ENCODE measurements at regions not wholly inside any gene's neighbourhood (a gene's known extent, or its start where the extent isn't known, plus 50 kb on each side); places are given as distances from the start of the nearest gene placed in this dataset.

DNA sequence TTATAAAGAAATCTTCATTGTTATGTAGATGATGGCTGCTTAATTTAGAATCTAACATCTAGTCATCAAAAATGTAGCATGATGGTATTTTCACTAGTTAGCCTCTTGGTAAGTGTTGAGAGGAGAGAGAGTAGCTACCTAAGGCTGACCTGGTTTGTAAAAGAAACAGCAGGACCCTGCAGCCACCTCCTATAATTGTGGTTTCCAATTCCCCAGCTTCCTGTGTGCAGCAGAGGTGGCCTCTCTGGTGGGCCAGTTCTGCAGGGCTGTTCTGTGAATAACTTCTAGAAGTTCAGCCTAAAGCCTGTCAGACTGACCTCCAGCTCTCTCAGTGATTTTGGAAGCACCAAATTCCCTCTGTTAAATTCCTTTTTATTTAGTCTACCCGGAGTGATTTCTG, 246.4 kb upstream of the LRRC7 start:
- Histone ChIP-seq H3K9me3 (replicated peaks) (no peaks in the 10 kb centered on the region), H3K27me3 (replicated peaks) (no peaks in the 10 kb centered on the region), H3K4me3 (no peak overlapping the region), H3K4me1 (replicated peaks) (no peaks in the 10 kb centered on the region), H3K36me3 (no peaks in the 10 kb centered on the region), H3K27ac (no peak overlapping the region)
- no peak for DNase-seq (ENCODE audit: low read depth in 1 of 2, low spot score in 2 of 2)

DNA sequence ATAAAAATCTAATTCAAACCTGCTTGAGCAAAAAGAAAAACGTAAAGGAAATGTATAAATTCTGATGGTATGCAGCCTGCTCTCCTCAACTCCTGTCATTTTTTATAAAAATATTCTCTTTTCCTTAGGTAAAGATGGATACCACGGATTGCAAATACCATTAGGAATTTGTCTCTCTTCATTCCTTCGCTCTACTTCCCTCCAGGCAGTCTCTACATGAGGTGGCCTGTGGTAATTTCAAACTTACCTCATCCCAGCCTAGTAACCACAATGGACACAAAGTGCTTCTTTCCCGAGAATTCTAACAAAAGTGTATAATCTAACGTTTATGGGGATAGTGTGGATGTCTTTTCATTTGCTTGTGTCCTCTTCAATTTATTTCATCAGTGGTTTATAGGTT, 239.5 kb upstream of the LRRC7 start:
- Histone ChIP-seq H3K4me3 (no peak overlapping the region), H3K27me3 (replicated peaks) (no peaks in the 10 kb centered on the region), H3K9me3 (replicated peaks) (no peaks in the 10 kb centered on the region), H3K36me3 (no peaks in the 10 kb centered on the region), H3K27ac (no peak overlapping the region), H3K4me1 (replicated peaks) (no peaks in the 10 kb centered on the region)
- no peak for DNase-seq (ENCODE audit: low read depth in 1 of 2, low spot score in 2 of 2)

DNA sequence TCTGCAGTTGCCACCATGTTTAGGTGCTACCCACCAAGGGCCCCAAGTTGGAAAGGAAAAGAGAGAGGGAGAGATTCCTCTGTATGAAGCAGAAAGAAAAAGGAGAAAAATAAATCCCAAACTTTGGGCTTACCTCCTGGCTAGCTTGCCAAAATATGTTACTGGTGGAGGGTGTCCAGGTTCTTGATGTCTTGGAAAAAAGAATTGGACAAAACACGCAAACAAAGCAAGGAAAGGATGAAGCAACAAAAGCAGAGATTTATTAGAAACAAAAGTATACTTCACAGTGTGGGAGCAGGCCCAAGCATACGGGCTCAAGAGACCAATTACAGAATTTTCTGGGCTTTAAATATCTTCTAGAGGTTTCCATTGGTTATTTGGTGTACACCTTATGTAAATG, 204.5 kb upstream of the LRRC7 start:
- Histone ChIP-seq H3K4me1 (replicated peaks) (no peaks in the 10 kb centered on the region), H3K9me3 (replicated peaks) (no peaks in the 10 kb centered on the region), H3K36me3 (no peaks in the 10 kb centered on the region), H3K27ac (no peak overlapping the region), H3K27me3 (replicated peaks) (no peaks in the 10 kb centered on the region), H3K4me3 (no peak overlapping the region)
- no peak for DNase-seq (ENCODE audit: low read depth in 1 of 2, low spot score in 2 of 2)

DNA sequence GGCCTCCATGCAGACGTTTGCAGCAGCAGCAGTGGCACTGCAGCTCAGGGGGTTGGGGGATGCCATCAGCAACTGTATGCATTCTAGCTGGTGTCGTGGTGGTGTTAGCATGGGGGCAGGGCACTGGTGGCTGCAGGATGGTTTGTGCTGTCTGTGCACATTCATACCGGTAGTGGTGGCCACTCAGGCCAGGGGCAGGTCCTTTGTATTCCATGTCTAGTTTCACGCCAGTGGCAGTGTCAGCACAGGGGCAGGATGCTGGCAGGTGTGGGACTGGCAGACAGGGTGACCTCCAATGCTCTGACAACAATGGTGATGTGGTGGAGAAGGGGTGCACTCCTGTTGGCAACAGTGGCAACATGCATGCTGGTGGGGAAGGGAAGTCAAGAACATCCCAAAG, 194.2 kb upstream of the LRRC7 start:
- Histone ChIP-seq H3K4me3 (no peak overlapping the region), H3K36me3 (no peaks in the 10 kb centered on the region), H3K9me3 (replicated peaks) (no peaks in the 10 kb centered on the region), H3K27ac (no peak overlapping the region), H3K4me1 (replicated peaks) (no peaks in the 10 kb centered on the region), H3K27me3 (replicated peaks) (no peaks in the 10 kb centered on the region; the same call in 1 of the 2 replicates)
- no peak for DNase-seq (ENCODE audit: low read depth in 1 of 2, low spot score in 2 of 2)

DNA sequence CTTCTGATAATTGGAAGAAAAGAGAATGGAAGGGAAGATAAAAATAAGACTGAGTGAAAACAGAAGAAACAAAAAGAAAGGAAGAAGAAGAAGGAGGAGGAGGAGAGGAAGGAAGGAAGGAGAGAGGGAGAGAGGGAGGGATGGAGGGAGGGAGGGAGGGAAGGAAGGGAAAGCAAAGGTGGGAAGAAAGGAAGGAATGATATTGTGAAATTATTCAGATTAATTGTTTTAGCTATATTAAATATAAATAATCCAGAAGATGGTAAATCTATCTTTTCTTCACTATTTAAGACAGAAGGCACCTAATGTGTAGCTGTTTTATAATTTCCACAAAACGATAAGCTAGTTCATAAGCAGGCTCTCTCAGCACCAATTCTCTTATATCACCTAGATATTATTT, 191.3 kb upstream of the LRRC7 start:
- DNase-seq (ENCODE audit: low read depth in 1 of 2, low spot score in 2 of 2), result no peak
- Histone ChIP-seq H3K4me3 (no peak overlapping the region), H3K36me3 (no peaks in the 10 kb centered on the region), H3K9me3 (replicated peaks) (no peaks in the 10 kb centered on the region), H3K27me3 (replicated peaks) (no peaks in the 10 kb centered on the region; the same call in 1 of the 2 replicates), H3K4me1 (replicated peaks) (no peaks in the 10 kb centered on the region), H3K27ac (no peak overlapping the region)

DNA sequence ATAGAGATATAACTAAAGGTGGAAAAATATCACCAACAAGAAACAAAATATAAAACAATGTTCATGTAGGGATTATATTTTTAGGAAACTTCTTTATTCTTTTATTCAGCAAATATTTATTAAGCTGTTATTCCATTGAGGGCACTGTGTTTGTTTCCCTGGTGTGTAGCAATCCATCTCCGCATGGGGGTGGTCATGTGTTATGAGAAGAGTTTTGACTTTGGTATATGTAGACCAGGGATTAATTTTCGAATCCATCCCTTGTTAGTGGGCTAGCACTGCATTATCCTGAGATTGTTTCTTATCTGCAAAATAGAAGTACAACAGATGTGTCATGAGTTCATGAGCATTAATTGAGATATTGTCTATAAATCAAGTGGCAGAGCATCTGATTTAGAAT, 190.2 kb upstream of the LRRC7 start:
- H3K4me3 ChIP-seq, result no peak overlapping the region
- no peak for DNase-seq (ENCODE audit: low read depth in 1 of 2, low spot score in 2 of 2)
- no peaks in the 10 kb centered on the region; the same call in 1 of the 2 replicates for H3K27me3 ChIP-seq (replicated peaks)
- H3K36me3 ChIP-seq, result no peaks in the 10 kb centered on the region
- no peak overlapping the region for H3K27ac ChIP-seq
- no peaks in the 10 kb centered on the region for H3K9me3 ChIP-seq (replicated peaks)
- H3K4me1 ChIP-seq (replicated peaks), result no peaks in the 10 kb centered on the region

DNA sequence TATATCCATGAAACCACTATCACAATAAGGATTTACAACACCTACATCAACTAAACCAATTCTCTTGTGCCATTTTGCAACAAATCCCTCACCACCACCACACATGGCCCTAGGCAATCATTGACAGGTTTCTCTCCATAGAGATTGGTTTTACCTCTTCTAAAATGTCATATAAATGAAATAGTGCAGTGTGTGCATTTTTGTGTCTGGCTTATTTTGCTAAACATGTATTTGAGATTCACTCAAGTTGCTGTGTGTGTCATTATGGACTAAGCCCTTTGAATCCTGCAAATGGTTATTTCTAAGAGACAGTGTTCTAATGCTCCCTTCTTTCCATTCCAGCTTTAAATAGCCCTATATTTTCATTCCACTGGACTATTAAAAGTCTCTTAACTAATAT, 179.7 kb upstream of the LRRC7 start:
- no peak for DNase-seq (ENCODE audit: low read depth in 1 of 2, low spot score in 2 of 2)
- no peaks in the 10 kb centered on the region for H3K36me3 ChIP-seq
- no peaks in the 10 kb centered on the region for H3K27me3 ChIP-seq (replicated peaks)
- H3K4me3 ChIP-seq, result no peak overlapping the region
- H3K9me3 ChIP-seq (replicated peaks), result no peaks in the 10 kb centered on the region
- no peaks in the 10 kb centered on the region for H3K4me1 ChIP-seq (replicated peaks)
- no peak overlapping the region for H3K27ac ChIP-seq

DNA sequence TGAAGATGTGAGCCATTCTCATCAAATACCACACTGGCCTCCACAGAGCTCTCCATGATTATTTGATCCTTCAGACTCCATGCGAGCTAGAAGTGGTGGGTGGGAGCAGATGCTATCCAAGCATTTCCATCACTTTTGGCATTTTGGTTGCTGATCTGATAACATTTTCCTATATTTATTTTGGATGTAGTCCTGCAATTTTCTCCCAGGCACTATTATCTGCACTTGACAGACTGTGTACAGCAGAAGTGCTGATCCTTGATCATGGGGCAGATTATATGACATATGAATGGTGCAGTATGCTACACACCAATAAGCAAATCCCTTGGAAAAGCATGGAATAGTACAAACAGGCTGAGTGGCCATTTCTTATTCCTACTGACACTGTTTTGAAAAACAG, 167.6 kb upstream of the LRRC7 start:
- H3K27me3 ChIP-seq (replicated peaks), result no peaks in the 10 kb centered on the region
- H3K36me3 ChIP-seq, result no peaks in the 10 kb centered on the region
- H3K27ac ChIP-seq, result no peak overlapping the region
- DNase-seq (ENCODE audit: low read depth in 1 of 2, low spot score in 2 of 2), result no peak
- 0 out of 2 replicates have a peak, but pooled peaks cover 3% of the 10 kb centered on the region for H3K4me1 ChIP-seq (replicated peaks)
- H3K4me3 ChIP-seq, result no peak overlapping the region
- no peaks in the 10 kb centered on the region for H3K9me3 ChIP-seq (replicated peaks)

DNA sequence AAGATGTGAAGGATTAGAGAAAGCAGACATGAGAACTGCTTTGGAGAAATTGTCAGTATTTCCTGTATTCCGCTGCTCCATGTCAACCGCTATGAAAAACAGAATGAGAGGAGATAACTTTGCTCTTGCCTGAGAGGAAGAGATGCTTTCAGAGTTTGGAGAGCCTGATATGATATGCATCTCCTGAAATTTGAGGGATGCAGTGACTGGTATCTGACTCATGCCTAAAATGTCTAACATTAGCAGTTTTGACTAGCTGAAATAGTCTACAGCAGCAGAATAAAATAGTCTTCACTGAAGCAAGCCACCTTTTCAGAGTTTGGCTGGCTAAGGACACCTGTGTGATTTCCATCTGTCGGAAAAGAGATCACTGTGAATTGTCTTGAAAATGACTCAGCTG, 165.8 kb upstream of the LRRC7 start:
- no peak overlapping the region for H3K27ac ChIP-seq
- no peaks in the 10 kb centered on the region for H3K27me3 ChIP-seq (replicated peaks)
- DNase-seq (ENCODE audit: low read depth in 1 of 2, low spot score in 2 of 2), result no peak
- no peak overlapping the region for H3K4me3 ChIP-seq
- H3K36me3 ChIP-seq, result no peaks in the 10 kb centered on the region
- H3K4me1 ChIP-seq (replicated peaks), result 0 out of 2 replicates have a peak, but pooled peaks cover 3% of the 10 kb centered on the region
- H3K9me3 ChIP-seq (replicated peaks), result no peaks in the 10 kb centered on the region

DNA sequence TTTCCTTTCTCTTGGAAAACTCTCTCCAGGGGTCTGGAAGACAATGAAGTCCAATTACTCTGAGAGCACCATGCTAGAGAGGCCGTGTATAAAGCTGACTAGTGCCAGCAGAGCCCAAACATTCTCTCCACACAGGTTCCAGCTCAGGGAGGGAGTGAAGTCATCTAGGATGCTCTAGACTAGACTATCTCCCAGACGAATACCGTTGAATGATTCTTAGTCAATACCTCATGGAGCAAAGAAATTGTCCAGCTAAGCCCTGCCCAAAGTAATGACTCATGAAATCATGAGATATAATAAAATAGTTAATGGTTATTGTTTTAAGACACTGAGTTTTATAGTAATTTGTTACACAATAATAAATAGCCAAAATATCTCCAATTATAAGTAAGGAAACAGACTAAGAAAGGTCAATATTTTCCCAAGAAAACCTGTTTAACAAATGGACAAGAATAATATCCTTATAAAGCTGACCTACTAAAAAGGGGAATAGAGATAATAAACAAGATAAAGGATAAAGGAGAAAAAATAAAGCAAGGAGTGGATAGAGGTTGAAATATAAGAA, 163.9 kb upstream of the LRRC7 start:
- DNase-seq (ENCODE audit: low read depth in 1 of 2, low spot score in 2 of 2), result no peak
- Histone ChIP-seq H3K4me3 (no peak overlapping the region), H3K27ac (no peak overlapping the region), H3K36me3 (no peaks in the 10 kb centered on the region), H3K27me3 (replicated peaks) (no peaks in the 10 kb centered on the region), H3K4me1 (replicated peaks) (0 out of 2 replicates have a peak, but pooled peaks cover 3% of the 10 kb centered on the region), H3K9me3 (replicated peaks) (no peaks in the 10 kb centered on the region)

DNA sequence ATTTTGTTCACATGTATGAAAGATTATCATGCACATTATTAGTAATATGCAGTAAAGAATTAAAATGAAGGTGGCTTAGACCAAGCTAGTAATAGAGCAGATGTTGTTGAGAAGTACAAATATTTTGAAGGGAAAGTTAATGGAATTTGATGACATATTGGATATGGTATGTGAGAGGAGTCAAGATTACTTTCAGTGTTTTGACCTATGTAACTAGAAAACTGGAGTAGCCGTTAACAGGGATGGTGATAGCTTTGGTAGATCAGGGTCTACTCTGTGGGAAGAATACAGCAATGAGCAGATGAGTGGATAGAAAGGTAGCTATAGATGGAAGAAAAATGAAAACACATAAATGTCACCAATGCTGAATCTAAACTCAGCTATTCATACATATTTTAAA, 163.2 kb upstream of the LRRC7 start:
- no peak for DNase-seq (ENCODE audit: low read depth in 1 of 2, low spot score in 2 of 2)
- no peaks in the 10 kb centered on the region for H3K36me3 ChIP-seq
- H3K4me1 ChIP-seq (replicated peaks), result 0 out of 2 replicates have a peak, but pooled peaks cover 3% of the 10 kb centered on the region
- H3K27ac ChIP-seq, result no peak overlapping the region
- no peaks in the 10 kb centered on the region for H3K27me3 ChIP-seq (replicated peaks)
- H3K4me3 ChIP-seq, result no peak overlapping the region
- H3K9me3 ChIP-seq (replicated peaks), result no peaks in the 10 kb centered on the region

DNA sequence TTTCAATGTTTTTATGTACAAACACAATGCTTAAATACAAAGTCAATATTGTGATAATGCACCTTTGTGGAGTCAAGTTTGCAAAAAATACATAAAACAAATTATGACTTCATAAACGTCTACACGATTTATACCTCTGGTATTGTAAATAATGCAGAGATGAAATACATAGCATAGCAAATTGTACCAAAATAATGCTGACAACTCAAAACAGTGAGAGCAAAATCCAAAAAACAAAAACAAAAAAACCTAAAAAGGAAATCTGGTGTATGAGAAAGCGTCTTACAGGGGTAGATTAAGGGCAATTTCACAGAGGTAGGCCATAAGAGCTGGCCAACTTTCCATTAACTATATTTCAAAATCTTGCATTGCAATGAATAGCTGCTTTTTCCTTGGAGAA, 161.5 kb upstream of the LRRC7 start:
- H3K27me3 ChIP-seq (replicated peaks), result no peaks in the 10 kb centered on the region
- no peaks in the 10 kb centered on the region for H3K9me3 ChIP-seq (replicated peaks)
- H3K36me3 ChIP-seq, result no peaks in the 10 kb centered on the region
- peaks cover 3% of the 10 kb centered on the region; the same call in 1 of the 2 replicates for H3K4me1 ChIP-seq (replicated peaks)
- no peak overlapping the region for H3K4me3 ChIP-seq
- no peak for DNase-seq (ENCODE audit: low read depth in 1 of 2, low spot score in 2 of 2)
- no peak overlapping the region for H3K27ac ChIP-seq

DNA sequence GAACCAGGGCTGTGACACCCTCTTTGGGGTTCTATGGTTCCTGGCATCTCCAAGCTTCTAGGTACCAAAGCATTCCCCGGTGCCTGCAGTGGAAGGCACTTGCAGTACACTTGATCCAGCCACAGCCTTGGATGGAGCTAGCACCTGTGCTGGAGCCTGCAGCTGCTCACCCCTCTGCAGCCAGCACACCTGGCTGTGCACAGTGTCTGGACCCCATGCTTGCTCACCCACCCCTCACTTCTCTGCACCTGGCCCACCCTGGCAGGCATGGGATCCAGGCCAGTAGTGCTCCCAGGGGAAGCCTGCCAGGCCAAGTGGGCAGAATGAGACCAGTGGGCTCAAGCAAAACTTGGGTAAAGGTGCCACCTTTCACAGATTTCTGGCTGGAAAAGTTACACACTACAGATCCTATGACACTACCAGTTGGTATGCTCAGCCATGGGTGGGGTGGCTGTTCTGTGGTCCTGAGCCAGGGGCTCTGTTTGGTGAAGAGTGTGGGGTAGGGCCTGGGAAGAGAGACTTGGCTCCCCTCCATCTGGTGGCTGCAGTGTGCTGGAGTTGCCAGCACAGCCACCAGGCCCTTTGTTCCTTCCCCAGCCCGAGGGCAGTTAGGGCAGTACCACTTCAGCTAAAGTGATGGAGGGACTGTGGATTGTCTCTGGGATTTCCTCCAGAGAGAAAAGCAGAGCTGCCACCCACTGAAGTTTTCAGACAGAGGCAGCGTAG, 157.8 kb upstream of the LRRC7 start:
- no peak overlapping the region for H3K27ac ChIP-seq

DNA sequence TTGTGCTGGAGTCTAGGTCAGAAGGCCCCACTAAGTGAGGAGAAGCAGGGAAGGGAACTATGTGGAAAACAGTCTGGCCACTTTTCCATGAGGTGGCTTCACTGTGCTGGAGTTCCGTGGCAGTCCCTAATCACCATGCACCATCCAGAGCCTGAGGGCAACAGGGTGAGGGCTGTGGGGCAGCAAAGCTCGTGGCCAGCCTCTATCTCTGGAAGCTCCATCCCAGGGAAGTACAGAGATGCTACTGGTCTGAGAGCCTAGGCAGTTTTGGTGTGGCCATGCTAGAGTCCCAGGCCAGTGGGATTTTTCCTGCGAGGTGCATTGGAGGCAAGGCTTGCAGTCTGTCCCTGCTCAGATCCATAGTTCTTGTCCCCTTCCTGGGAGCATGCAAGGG, 157.3 kb upstream of the LRRC7 start:
- Histone ChIP-seq H3K4me3 (no peak overlapping the region), H3K9me3 (replicated peaks) (no peaks in the 10 kb centered on the region), H3K27ac (no peak overlapping the region), H3K36me3 (no peaks in the 10 kb centered on the region), H3K27me3 (replicated peaks) (no peaks in the 10 kb centered on the region), H3K4me1 (replicated peaks) (no peaks in the 10 kb centered on the region; the same call in 1 of the 2 replicates)
- no peak for DNase-seq (ENCODE audit: low read depth in 1 of 2, low spot score in 2 of 2)

More for the DNA sequence above, 157.8 kb upstream of the LRRC7 start:
- H3K9me3 ChIP-seq (replicated peaks), result no peaks in the 10 kb centered on the region
- no peaks in the 10 kb centered on the region for H3K36me3 ChIP-seq
- no peaks in the 10 kb centered on the region; the same call in 1 of the 2 replicates for H3K4me1 ChIP-seq (replicated peaks)
- no peak overlapping the region for H3K4me3 ChIP-seq
- H3K27me3 ChIP-seq (replicated peaks), result no peaks in the 10 kb centered on the region
- DNase-seq (ENCODE audit: low read depth in 1 of 2, low spot score in 2 of 2), result no peak
